IMR-90 (cell line): ENCODE measurements at regions not wholly inside any gene's neighbourhood (a gene's known extent, or its start where the extent isn't known, plus 50 kb on each side); places are given as distances from the start of the nearest gene placed in this dataset.

Source experiments
- ATAC-seq: fragments of 200-7000 bp; cut with Tn5 transposase; 2 replicates; pipeline ENCODE4 v1.9.1; 2020; ENCODE audit warnings: low read depth, mild to moderate bottlenecking, moderate library complexity
- BruUV-seq: library from RNA; stranded (reverse); fragments of 400-500 nt; replicated peaks from 2 replicates; lab custom pipeline; 2021; lab: Mats Ljungman, UMichigan
- CTCF ChIA-PET: fragments of 300-600 bp; formaldehyde crosslinking; extraction: SDS; loops from one replicate; lab custom pipeline; 2021; ENCODE audit warnings: antibody characterized with exemption; lab: Yijun Ruan, JAX
- POLR2A ChIA-PET: fragments of 300-600 bp; sonication (Branson Sonifier 250); formaldehyde crosslinking; loops from one replicate; lab custom pipeline; 2022; ENCODE audit warnings: antibody characterized with exemption; ENCODE audit not compliant: unreplicated experiment; lab: Charles Lee
- DNase-seq: peaks from one replicate; pipeline ENCODE4 v3.0.0; 2013
- H2AFZ ChIP-seq: replicated peaks from 2 replicates; pipeline ENCODE3; 2013; ENCODE audit warnings: low read length, mild to moderate bottlenecking; ENCODE audit not compliant: poor library complexity
- H2AK5ac ChIP-seq: 2 replicates; pipeline ENCODE4 v1.6.1; 2013; ENCODE audit warnings: low read depth, low read length, inconsistent platforms
- H2AK9ac ChIP-seq: replicated peaks from 2 replicates; pipeline ENCODE3; 2013; ENCODE audit warnings: mild to moderate bottlenecking, low read depth, low read length, moderate library complexity; ENCODE audit not compliant: poor library complexity
- H2BK120ac ChIP-seq: 2 replicates; pipeline ENCODE4 v1.6.1; 2013; ENCODE audit warnings: low read depth, low read length, inconsistent platforms
- H2BK15ac ChIP-seq: 3 replicates; pipeline ENCODE4 v1.6.1; 2013; ENCODE audit warnings: low read depth, low read length, inconsistent platforms
- H2BK20ac ChIP-seq: 2 replicates; pipeline ENCODE4 v1.6.1; 2013; ENCODE audit warnings: low read depth, mild to moderate bottlenecking, inconsistent platforms, low read length, moderate library complexity
- H2BK5ac ChIP-seq: 2 replicates; pipeline ENCODE4 v1.6.1; 2013; ENCODE audit warnings: mild to moderate bottlenecking, low read depth, low read length, inconsistent platforms; ENCODE audit not compliant: poor library complexity, severe bottlenecking
- H3K14ac ChIP-seq: replicated peaks from 2 replicates; pipeline ENCODE4 v1.6.1; 2013; ENCODE audit warnings: low read depth, low read length, inconsistent platforms
- H3K18ac ChIP-seq: 2 replicates; pipeline ENCODE4 v1.6.1; 2013; ENCODE audit warnings: low read depth, low read length, control low read depth
- H3K23ac ChIP-seq: 2 replicates; pipeline ENCODE4 v1.6.1; 2013; ENCODE audit warnings: low read depth, low read length, inconsistent platforms
- H3K27ac ChIP-seq: 2 replicates; pipeline ENCODE4 v1.5.1; 2013; ENCODE audit warnings: mild to moderate bottlenecking, control low read depth, low read length; ENCODE audit not compliant: insufficient read depth
- H3K27me3 ChIP-seq: 2 replicates; pipeline ENCODE4 v1.6.1; 2013; ENCODE audit warnings: low read length; ENCODE audit not compliant: control insufficient read depth, insufficient read depth
- H3K36me3 ChIP-seq: 2 replicates; pipeline ENCODE4 v1.6.1; 2013; ENCODE audit warnings: low read length, mixed read lengths; ENCODE audit not compliant: control insufficient read depth, insufficient read depth
- H3K4ac ChIP-seq: 2 replicates; pipeline ENCODE4 v1.6.1; 2013; ENCODE audit warnings: low read depth, low read length, inconsistent platforms
- H3K4me1 ChIP-seq: 2 replicates; pipeline ENCODE4 v1.6.1; 2013; ENCODE audit warnings: low read length, mixed read lengths; ENCODE audit not compliant: control insufficient read depth, insufficient read depth
- H3K4me2 ChIP-seq: 2 replicates; pipeline ENCODE4 v1.6.1; 2013; ENCODE audit warnings: low read depth, mild to moderate bottlenecking, control low read depth, low read length, moderate library complexity
- H3K4me3 ChIP-seq: 2 replicates; pipeline ENCODE4 v1.5.1; 2013; ENCODE audit warnings: low read depth, mild to moderate bottlenecking, control low read depth, low read length, moderate library complexity; ENCODE audit not compliant: insufficient read depth
- H3K56ac ChIP-seq: 2 replicates; pipeline ENCODE4 v1.6.1; 2013; ENCODE audit warnings: low read length, inconsistent platforms; ENCODE audit not compliant: insufficient read depth; ENCODE audit errors: extremely low read depth
- H3K79me1 ChIP-seq, 2 experiments: 2 replicates each; pipeline ENCODE4 v1.6.1; 2013; ENCODE audit warnings: low read length in 2 of 2, inconsistent platforms in 1 of 2, low read depth in 1 of 2
- H3K9ac ChIP-seq: 2 replicates; pipeline ENCODE4 v1.6.1; 2013; ENCODE audit warnings: low read depth, low read length, control low read depth
- H3K9me1 ChIP-seq: 2 replicates; pipeline ENCODE4 v1.6.1; 2013; ENCODE audit warnings: low read length, inconsistent platforms; ENCODE audit not compliant: insufficient read depth
- H3K9me3 ChIP-seq: 2 replicates; pipeline ENCODE4 v1.6.1; 2013; ENCODE audit warnings: low read length; ENCODE audit not compliant: control insufficient read depth, insufficient read depth
- H4K20me1 ChIP-seq: 2 replicates; pipeline ENCODE4 v1.6.1; 2013; ENCODE audit warnings: low read length, inconsistent platforms; ENCODE audit not compliant: insufficient read depth
- H4K5ac ChIP-seq: 2 replicates; pipeline ENCODE4 v1.6.1; 2013; ENCODE audit warnings: mild to moderate bottlenecking, low read depth, low read length, control low read depth
- H4K8ac ChIP-seq, 2 experiments: 2 replicates each; pipeline ENCODE4 v1.6.1; 2013; ENCODE audit warnings: low read depth in 2 of 2, low read length in 2 of 2, control low read depth in 1 of 2, inconsistent platforms in 1 of 2
- H4K91ac ChIP-seq: 2 replicates; pipeline ENCODE4 v1.6.1; 2013; ENCODE audit warnings: low read depth, low read length, inconsistent platforms; ENCODE audit not compliant: insufficient read depth
- BHLHE40 ChIP-seq: fragments of 150-350 bp; IDR thresholded peaks from 2 replicates; pipeline ENCODE4 v1.6.1; 2016; ENCODE audit warnings: mild to moderate bottlenecking, low read depth, low read length
- CHD1 ChIP-seq: IDR thresholded peaks from 2 replicates; pipeline ENCODE4 v1.6.1; 2012; ENCODE audit warnings: low read depth, low read length, improper control_type of control experiment
- CTCF ChIP-seq: conservative IDR thresholded peaks from 2 replicates; pipeline ENCODE4 v1.5.1; 2012; ENCODE audit warnings: mild to moderate bottlenecking, low read depth, low read length, improper control_type of control experiment
- ELK1 ChIP-seq: fragments of 150-350 bp; IDR thresholded peaks from 2 replicates; pipeline ENCODE4 v1.6.1; 2016; ENCODE audit warnings: low read depth, mild to moderate bottlenecking, low read length, moderate library complexity, borderline replicate concordance
- FOS ChIP-seq: fragments of 150-350 bp; IDR thresholded peaks from 2 replicates; pipeline ENCODE4 v1.6.1; 2016; ENCODE audit warnings: low read depth, low read length
- MAZ ChIP-seq: IDR thresholded peaks from 2 replicates; pipeline ENCODE4 v1.6.1; 2012; ENCODE audit warnings: low read depth, mild to moderate bottlenecking, low read length, improper control_type of control experiment, moderate library complexity, borderline replicate concordance
- MXI1 ChIP-seq: IDR thresholded peaks from 2 replicates; pipeline ENCODE4 v1.6.1; 2012; ENCODE audit warnings: low read depth, mild to moderate bottlenecking, low read length, moderate library complexity, borderline replicate concordance
- NFE2L2 ChIP-seq: fragments of 150-350 bp; IDR thresholded peaks from 2 replicates; pipeline ENCODE4 v1.6.1; 2016; ENCODE audit warnings: low read depth, mild to moderate bottlenecking, low read length
- RAD21 ChIP-seq: IDR thresholded peaks from 2 replicates; pipeline ENCODE4 v1.6.1; 2012; ENCODE audit warnings: low read length, improper control_type of control experiment
- WGBS, 2 experiments: methylation state at CpG; one replicate each; pipeline versions ENCODE4 v1.1.5 to v1.1.7; 2013; ENCODE audit warnings: missing lambda C conversion rate in 2 of 2; ENCODE audit not compliant: insufficient read length in 1 of 2; ENCODE audit errors: extremely low coverage in 2 of 2; 5-methylcytosine and 5-hydroxymethylcytosine counted together
- dilution Hi-C: fragments of 300-500 bp; cut with HindIII; formaldehyde crosslinking; loops from one replicate; pipeline ENCODE4 v1.14.3; 2018; ENCODE audit warnings: low sequenced_read_pairs; ENCODE audit not compliant: unreplicated experiment
- in situ Hi-C: fragments of 300-500 bp; cut with MboI; formaldehyde crosslinking; loops from 3 replicates; pipeline ENCODE4 v1.14.3; 2019; ENCODE audit warnings: low sequenced_read_pairs, inconsistent platforms, mixed read lengths
- intact Hi-C: fragments of 100-400 bp; cut with micrococcal nuclease; formaldehyde crosslinking; loops from 2 replicates; pipeline ENCODE4 v1.10.0; 2022

GRCh38 chr1:87806379-87807094 is 477.9 kb downstream of the LMO4 start:
- peak overlapping the region; percentile 87; the same call in 2 of the 3 replicates for H2BK15ac ChIP-seq
- peak overlapping the region; percentile 25 for H2AK9ac ChIP-seq
- peak overlapping the region; percentile 70 for H3K4ac ChIP-seq
- H3K9ac ChIP-seq: peak overlapping the region; percentile 33
- peak overlapping the region; percentile 38 for H3K23ac ChIP-seq
- H3K4me1 ChIP-seq: peaks cover 8% of the 10 kb centered on the region
- 0 out of 2 replicates have a peak, but pooled peaks cover 3% of the 10 kb centered on the region for H3K9me1 ChIP-seq
- no peaks in the 10 kb centered on the region for H4K20me1 ChIP-seq
- no peaks in the 10 kb centered on the region for H3K36me3 ChIP-seq
- H3K56ac ChIP-seq: peak overlapping the region; percentile 53; the same call in 1 of the 2 replicates
- H4K5ac ChIP-seq: peak overlapping the region; percentile 61; the same call in 1 of the 2 replicates
- H3K18ac ChIP-seq: peak overlapping the region; percentile 80; the same call in 1 of the 2 replicates
- peak overlapping the region; percentile 35 for H2BK5ac ChIP-seq
- dilution Hi-C loops: no loop called here
- intact Hi-C loops: no loop called here
- no peaks in the 10 kb centered on the region for H3K9me3 ChIP-seq
- H3K4me3 ChIP-seq: no peak overlapping the region
- peak overlapping the region; percentile 77 for H2AFZ ChIP-seq
- in situ Hi-C loops: no loop called here
- POLR2A ChIA-PET: no interaction called here
- peak overlapping the region; percentile 63; the same call in 1 of the 2 replicates for H2BK20ac ChIP-seq
- CTCF ChIA-PET: no interaction called here
- TF ChIP-seq CHD1 (no peak), MXI1 (no peak), CTCF (no peak), RAD21 (no peak), MAZ (no peak), NFE2L2 (no peak), BHLHE40 (no peak), FOS (no peak), ELK1 (no peak)
- H3K4me2 ChIP-seq: peak overlapping the region; percentile 79
- peak overlapping the region; percentile 74 for H2BK120ac ChIP-seq
- 86% methylated on average over 1 of the region's 6 CpGs; no CpG with 5 or more reads in 1 of the 2 experiments for WGBS, 2 experiments
- H3K27me3 ChIP-seq: no peaks in the 10 kb centered on the region
- H3K27ac ChIP-seq: peak overlapping the region; percentile 72; the same call in 1 of the 2 replicates
- BruUV-seq: no TSS peak
- DNase-seq: no peak
- peak overlapping the region; percentile 76 for H2AK5ac ChIP-seq
- peak overlapping the region; percentile 43 to 73; a peak in 3 of 4 replicates for H4K8ac ChIP-seq
- peak overlapping the region; percentile 59; the same call in 1 of the 2 replicates for H4K91ac ChIP-seq
- ATAC-seq: peak; percentile 30
- H3K14ac ChIP-seq: peak overlapping the region; percentile 79
- no peaks in the 10 kb centered on the region for H3K79me1 ChIP-seq
